GM08714 (cell line): ENCODE measurements at regions not wholly inside any gene's neighbourhood (a gene's known extent, or its start where the extent isn't known, plus 50 kb on each side); places are given as distances from the start of the nearest gene placed in this dataset.

ENCODE experiments used
- H3K4me3 ChIP-seq: fragments of 200-500 bp; sonication (Bioruptor generic); 2 replicates; pipeline ENCODE4 v1.5.1; 2014; ENCODE audit warnings: mild to moderate bottlenecking, low read length, inconsistent platforms
- ZNF274 ChIP-seq: IDR thresholded peaks from 2 replicates; pipeline ENCODE4 v1.6.1; 2012; ENCODE audit warnings: mild to moderate bottlenecking, low read depth, low read length

DNA sequence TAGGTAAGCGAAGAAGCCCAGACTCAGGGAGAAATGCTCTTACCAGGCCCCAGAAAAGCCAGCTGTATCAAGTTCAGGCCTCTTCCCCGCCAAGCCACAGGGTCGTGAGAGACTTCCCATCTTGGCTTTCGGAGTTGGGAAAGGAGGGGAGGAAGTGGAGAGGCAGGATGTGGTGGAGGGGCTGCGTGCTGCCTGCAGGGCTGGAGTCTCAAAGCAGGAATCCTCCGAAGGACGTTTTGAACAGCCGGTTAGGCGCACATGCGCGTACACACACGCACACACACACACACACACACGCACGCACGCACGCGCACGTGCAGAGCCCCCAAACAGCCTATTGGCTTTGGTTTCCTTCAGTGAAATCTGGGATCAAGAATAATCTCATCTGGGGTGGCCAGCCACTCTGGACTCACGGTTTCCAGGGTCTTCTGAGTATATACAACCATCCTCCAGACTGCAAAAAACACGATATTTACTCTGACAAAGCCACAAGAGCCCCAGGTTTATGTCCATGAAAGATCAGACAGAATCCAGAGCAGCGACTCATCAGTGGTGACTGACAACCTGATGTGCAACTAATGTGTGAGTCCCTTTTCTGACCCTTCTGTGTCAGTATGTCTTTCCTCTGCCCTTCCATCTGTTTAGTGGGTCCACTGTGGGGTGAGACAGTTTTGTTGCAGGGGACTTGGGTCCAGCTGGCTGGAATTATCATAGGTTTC is 115.0 kb upstream of the ZNF438 start:
- TF ChIP-seq ZNF274: no peak
- no peak overlapping the region for H3K4me3 ChIP-seq

DNA sequence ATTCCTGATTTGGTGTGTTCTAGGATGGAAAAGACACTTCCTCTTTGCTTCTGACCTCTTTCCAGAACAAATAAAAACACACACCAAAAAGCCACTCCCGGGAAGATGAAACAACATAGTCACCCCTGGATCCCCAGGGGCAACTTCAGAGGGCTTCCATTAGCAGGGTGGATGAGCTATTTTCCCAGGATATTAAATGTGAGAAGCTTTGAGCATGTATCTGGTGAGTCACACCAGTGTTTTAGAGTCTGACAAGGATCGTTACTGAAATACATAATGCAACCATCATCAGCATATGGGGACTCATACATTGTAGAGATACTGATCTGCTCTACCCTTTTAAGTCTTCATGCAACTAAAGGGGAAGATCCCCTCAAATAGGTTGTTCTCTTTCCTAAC is 115.5 kb upstream of the ZNF438 start:
- TF ChIP-seq ZNF274: no peak
- H3K4me3 ChIP-seq: no peak overlapping the region

DNA sequence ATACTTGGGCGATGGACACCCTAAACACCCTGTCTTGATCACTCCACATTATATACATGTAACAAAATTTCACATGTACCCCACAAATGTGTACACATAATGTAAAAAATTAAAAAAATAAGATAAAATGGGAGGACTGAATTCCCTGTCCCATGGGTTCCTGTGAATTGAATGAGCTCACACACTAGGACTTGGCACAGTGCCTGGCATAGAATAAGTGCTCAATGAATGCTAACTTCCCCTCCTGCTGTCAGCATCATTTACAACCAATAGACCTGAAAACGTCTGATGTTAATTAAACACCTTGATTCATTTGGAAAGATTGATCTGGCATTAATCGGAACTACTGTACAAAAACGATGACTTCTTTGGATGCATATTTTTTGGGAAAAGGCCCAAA is 117.3 kb upstream of the ZNF438 start:
- no peak overlapping the region for H3K4me3 ChIP-seq
- TF ChIP-seq ZNF274: no peak

DNA sequence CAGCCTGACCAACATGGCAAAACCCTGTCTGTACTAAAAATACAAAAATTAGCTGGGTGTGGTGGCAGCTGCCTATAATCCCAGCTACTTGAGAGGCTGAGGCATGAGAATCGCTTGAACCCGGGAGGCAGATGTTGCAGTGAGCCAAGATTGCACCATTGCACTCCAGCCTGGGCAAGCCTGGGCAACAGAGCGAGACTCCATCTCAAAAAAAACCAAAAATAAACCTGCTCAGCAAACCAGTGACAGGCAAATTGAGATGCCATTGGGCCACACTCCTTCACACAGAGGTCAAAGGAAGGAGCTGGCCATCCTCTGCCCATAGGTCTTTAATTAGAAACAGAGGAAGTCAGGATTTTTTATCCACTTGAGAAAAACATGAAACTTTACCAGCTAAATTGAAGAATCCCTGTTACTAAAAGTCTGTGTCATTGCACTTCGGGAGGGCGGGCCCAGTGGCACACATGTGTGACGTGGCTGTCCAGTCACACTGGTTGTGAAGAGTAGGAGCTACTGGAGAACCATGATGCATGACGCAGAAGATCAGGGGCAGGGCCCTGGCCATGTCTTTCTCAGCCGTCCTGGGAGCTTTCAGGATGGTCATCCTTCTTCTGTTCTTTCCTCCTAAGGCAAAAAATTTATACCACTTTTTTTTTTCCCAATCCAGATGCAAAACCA is 118.3 kb upstream of the ZNF438 start:
- TF ChIP-seq ZNF274: no peak
- no peak overlapping the region for H3K4me3 ChIP-seq

DNA sequence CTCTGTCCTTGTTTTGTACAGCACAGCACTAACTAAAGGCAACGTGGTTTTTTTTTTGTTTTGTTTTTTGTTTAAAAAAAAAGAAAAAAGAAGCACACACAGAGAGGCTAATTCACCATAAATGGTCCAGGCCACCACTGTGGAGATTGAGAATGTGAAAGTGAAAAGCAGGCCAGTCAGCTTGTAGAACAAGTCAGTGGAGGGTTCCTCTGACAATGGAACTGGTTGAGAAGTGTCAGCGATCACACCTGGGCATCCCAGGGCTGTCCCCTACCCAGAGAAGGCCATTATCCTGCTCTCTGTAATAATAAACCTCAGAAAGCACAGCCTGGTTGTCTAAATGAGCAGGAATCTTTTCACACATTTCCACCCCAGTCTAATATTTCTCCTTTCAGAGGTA is 119.6 kb upstream of the ZNF438 start:
- no peak overlapping the region for H3K4me3 ChIP-seq

DNA sequence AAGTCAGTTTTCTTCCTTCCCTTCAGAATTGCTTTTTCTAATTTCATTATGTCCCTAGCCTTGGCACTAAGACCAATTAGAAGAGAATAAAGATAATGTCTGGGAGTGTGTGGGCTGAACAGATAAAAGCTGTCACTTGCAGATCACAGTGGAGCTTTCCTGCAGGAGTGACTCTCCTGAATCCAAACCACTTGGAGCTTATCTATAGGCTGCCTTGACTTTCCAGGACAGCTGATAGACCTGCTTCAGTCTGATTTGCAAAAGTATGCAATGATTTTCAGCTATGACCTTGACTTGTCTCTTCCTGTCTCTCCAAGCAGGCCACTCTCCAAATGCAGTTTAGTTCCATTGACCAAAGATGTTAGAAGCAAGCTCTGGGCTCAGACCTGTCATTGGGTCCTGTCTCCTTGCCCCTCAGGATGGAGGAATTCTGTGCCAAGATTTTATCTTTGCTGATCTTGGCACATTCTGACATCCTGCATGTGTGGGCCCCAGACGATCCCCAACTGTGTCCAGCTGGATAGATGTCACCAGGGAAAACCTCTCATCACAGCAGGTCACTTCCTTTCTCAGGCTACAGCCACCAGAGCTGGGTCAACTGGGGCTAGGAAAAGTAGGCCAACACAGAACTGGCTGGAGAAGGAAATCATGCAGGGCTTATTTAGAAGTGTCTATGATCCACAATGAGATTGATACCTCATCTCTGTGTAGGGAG is 120.9 kb upstream of the ZNF438 start:
- TF ChIP-seq ZNF274: no peak

More for the DNA sequence above, 119.6 kb upstream of the ZNF438 start:
- TF ChIP-seq ZNF274: no peak

DNA sequence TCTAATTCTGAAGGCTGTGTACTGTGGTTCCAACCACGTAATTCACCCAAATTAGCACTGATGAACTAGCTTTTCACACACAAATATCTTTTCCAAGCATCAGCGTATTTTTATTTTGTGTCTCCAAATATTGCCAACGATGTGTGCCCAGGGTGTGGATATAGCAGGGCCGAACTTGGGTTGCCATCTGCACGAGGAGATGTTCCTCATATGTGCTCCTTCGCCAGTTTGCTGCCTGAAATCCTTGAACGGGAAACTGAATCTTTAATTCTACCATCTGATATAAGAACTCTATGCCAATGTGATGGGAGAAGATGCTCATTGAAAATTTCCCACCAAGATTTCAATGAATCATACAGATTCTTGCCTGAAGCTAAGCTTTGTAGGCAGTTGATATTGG is 121.5 kb upstream of the ZNF438 start:
- TF ChIP-seq ZNF274: no peak
- no peak overlapping the region for H3K4me3 ChIP-seq

More for the DNA sequence above, 120.9 kb upstream of the ZNF438 start:
- H3K4me3 ChIP-seq: no peak overlapping the region

DNA sequence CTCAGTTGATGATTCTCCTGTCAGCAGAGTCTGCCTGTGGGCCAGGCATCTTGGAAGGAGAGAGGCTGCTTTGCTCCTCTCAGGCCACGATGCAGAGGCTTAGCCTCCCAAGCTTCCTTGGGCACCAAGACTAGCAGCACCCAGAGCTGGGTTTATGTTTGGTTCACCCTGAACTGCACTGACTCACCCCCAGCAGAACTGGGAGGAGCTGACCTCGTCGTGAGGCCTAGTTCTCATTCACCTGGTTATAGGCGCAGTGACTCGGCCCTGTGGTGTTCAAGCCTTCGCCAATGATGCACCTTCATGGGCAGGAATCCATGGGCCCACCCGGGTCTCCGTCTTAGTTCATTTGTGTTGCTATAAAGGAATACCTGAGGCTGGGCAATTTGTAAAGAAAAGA is 122.0 kb upstream of the ZNF438 start:
- H3K4me3 ChIP-seq: no peak overlapping the region
- no peak for TF ChIP-seq ZNF274

DNA sequence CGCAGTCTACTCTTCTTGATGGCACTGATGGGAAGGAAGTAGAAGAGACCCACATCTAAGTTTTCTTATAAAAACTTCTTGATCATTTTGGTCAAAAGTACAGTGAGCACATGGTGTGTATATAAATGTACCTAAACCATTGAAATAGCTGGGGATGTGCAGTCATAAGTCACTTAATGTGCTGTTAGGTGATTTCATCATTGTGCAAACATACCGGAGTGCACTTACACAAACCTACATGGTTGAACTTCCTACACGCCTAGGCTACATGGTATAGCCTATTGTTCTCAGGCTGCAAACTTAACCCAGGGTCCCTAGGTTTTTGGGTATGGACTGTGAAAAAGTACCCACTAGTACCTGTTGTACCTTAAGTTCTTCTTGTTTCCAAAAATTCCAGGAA is 123.3 kb upstream of the ZNF438 start:
- H3K4me3 ChIP-seq: no peak overlapping the region
- TF ChIP-seq ZNF274: no peak

DNA sequence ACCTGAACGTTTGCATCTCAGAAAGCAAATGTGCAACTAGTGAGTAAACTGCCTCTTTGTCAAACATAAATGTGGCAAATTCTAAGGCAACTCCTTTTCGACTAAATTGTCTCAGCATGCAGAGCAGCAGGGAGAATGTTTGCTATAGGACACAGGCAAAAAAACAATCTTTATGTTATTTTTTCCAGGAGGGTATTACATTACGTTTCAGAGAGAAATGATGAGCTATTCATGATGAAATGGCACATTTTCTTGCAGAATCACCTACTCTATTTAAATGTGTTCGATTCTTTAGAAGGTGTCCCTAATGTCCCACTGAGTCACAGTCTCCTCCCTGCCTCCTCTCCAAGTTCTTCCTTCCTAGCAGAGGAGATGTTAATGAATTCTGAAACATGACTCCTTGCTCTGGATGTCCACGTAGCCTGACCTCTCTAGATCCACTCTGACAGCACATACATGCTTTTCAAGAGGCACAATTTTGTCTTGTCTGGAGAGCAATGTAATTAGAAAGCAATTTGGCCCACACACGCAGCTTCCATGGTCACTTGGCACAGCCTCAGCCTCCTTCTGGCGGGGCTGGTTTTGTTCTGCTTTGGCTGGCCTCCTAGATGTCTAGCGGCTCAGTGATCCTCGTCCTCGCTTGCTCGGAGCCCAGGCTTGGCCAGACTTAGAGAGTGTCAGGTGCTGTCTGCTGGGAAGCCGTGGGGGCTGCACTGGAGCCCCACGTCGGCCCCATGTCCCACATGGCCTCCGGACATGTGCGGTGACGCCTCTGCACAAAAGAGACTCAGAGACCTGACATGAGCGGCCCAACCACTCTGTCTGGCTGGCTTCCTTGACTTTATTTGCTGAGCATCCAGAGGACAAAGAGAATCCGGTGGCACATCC is 125.7 kb upstream of the ZNF438 start:
- TF ChIP-seq ZNF274: no peak
- no peak overlapping the region for H3K4me3 ChIP-seq

DNA sequence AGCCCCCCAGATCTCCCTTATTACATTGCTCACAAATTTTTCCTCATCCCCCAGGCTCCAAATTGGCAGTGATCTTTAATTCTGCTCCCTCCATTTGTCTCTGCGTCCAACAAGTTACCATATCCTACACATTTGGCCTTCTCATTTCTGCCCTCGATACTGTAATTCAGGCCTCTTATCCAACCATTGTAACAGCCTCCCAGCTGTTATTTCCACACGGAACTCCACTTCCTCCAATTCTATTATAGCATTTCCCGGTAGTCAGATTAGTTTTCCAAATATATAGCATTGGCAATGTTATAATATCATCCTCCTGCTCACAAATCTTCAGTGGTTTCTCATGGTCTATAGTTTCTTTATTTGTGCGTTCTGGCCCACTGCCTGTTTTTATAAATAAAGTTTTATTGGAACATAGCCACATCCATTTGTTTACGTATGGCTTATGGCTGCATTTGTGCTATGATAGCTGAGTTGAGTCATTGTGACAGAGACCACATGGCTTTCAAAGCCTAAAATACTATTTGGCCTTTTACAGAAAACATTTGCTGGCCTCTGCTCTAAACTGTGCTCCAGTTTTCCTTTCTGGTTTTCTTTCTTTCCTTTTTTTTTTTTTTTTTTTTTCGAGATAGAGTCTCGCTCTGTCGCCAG is 126.5 kb upstream of the ZNF438 start:
- no peak overlapping the region for H3K4me3 ChIP-seq
- no peak for TF ChIP-seq ZNF274

DNA sequence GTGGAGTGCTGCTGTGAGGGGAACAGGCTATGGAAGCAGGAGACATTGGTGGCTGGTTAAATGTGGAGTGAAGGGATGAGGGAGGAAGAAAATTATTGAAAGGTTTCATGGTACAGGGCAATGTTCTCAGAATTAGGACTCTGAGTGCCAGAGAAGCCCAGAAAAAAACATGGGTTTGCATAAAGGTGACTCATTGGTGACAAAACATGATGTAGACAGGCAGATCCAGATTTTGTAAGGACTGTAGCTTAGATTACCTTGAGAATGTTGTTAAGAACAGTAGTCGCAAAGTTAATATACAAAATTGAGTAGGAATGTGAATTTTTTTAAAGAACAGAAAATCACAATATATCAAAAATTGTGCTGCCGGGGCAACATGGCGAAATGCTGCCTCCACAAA is 134.9 kb upstream of the ZNF438 start:
- H3K4me3 ChIP-seq: no peak overlapping the region

DNA sequence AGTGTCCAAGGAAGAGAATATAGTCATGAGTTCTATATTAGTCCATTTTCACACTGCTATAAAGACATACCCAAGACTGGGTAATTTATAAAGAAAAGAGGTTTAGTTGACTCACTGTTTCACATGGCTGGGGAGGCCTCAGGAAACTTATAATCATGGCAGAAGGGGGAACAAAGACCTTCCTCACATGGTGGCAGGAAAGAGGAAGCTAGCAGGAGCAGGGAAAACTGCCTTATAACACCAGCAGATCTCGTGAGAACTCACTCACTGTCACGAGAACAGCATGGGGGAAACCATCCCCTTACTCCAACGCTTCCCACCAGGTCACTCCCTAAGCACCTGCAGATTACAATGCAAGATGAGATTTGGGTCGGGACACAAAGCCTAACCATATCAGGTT is 139.0 kb upstream of the ZNF438 start:
- no peak for TF ChIP-seq ZNF274
- no peak overlapping the region for H3K4me3 ChIP-seq

More for the DNA sequence above, 134.9 kb upstream of the ZNF438 start:
- TF ChIP-seq ZNF274: no peak
